ENCODE measurements at regions not wholly inside any gene's neighbourhood (a gene's known extent, or its start where the extent isn't known, plus 50 kb on each side); places are given as distances from the start of the nearest gene placed in this dataset.

DNA sequence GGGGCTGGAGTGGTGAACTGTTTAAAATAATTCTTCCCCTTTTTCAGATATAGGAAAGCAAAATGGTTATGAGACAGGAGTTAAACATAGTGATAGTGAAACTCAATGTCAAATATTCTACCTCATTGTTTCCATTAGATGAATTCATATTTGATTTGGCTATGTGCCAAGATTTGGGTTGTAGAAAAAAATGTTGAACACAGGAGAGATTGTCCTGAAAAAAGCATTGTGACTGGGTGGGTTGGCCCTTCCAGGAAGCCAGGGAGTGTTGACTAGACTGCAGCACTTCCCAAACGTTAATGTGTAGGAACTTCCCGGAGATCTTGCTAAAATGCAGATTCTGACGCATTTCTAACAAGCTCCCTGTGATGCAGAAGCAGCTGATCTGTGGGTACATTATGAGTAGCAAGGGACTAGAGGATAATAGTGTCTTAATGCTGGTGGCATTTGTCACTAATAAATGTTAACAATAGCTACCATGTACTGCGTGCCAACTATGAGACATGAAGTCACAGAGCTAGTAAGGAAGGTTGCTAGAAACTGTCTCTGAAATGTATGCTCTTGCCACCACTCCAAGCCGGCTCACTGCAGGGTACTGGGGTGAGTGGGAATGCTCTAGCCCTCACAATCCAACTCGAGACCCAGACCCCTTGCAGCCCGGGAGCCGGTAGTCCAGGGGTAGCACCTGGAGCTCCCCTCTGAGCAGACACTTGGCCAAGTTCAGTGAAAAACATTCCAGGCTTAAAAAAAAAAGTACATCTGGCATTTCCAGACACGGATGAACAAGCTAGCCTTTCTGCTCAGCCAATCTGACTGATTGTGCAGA is 120.6 kb downstream of the CD47 start:
- no peak for DNase-seq

- no peak for DNase-seq
Observed at GRCh38 chr3:107969525-107969924, 121.3 kb downstream of the CD47 start.

- no peak for DNase-seq
Observed at GRCh38 chr3:107966276-107966675, 124.6 kb downstream of the CD47 start.

- DNase-seq = no peak
Observed at GRCh38 chr3:107965136-107965655, 125.6 kb downstream of the CD47 start.

DNA sequence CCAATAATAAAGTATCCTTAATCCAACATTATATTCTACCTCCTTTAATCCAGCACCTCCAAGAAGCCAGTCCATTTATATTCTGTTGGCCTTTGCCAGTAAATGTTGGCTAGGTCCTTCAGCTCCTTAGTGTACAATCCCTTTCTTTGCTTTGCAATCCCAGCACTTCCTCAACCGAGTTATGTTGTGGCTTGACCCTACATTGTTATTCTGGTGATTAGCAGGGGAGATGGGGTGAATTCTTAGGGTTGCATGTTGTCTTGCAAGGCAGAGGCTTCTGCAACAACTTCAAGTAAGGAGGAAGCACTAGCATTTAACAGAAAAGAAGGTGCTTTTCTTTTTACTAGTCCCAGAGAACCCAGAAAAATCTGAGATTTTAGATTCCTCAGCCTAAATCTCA is 127.2 kb downstream of the CD47 start:
- no peak for DNase-seq

DNA sequence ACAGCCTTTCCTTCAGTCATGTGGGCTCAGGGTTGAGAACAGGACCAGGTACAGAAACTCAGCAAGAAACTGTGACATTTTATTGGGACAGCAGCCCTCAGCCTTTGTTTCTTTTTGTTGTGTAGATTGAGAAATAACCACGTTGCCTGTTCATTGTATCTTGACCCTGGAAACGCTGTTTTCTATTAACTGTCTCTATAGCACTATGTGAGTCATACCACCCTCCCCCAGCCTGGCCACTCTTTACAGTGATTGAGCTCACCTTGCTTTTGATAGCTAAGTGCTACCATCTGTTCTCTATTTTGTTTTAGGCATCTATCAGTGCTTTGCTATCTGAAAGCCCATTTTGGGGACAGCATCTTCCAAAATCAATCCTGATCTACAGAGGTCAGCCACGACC is 127.9 kb downstream of the CD47 start:
- peak; percentile 67 for DNase-seq

- DNase-seq = no peak
Observed at GRCh38 chr3:107962037-107962436, 128.8 kb downstream of the CD47 start.

GRCh38 chr3:107959550-107960154 is 131.2 kb downstream of the CD47 start:
- DNase-seq = peak; percentile 63

DNA sequence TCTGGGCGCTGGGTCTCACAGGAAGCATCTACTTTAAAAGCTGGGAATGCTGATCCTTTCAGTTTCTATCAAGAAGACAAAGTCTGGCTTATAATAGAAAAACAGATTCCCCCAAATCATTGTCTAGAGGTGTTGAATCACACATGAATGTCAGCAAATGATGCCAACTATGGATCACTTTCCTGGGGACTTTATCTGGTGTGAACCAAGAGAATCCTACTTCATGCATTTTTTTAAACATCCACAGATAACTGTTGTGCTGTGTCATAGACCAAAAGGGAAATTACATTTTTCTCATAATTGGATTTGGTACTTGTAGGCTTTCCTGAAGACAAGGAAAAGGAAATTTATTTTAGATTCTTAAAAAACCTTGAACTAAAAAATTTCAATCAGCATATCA is 132.7 kb downstream of the CD47 start:
- DNase-seq = no peak

- DNase-seq = peak; percentile 85
Observed at GRCh38 chr3:107956991-107957900, 133.6 kb downstream of the CD47 start.

- DNase-seq = no peak
Observed at GRCh38 chr3:107954845-107955244, 136.0 kb downstream of the CD47 start.

DNA sequence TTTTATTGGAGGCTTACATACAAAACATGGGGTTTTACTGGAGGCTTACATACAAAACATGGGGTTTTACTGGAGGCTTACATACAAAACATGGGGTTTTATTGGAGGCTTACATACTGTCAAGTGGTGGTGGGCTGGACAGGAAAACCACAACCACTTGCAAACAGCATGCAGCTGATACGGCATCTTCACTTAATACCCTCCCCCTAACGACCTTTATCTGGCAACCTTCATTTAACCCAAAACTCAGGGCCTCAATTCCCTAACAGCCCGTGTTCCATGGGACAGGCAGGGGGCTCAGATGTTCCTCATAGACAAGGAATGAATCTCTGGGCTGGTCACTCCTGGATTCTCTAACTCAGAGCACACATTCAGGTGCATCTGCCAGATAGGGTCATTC is 137.1 kb downstream of the CD47 start:
- no peak for DNase-seq

- DNase-seq = no peak
Observed at GRCh38 chr3:107951126-107951525, 139.7 kb downstream of the CD47 start.

DNA sequence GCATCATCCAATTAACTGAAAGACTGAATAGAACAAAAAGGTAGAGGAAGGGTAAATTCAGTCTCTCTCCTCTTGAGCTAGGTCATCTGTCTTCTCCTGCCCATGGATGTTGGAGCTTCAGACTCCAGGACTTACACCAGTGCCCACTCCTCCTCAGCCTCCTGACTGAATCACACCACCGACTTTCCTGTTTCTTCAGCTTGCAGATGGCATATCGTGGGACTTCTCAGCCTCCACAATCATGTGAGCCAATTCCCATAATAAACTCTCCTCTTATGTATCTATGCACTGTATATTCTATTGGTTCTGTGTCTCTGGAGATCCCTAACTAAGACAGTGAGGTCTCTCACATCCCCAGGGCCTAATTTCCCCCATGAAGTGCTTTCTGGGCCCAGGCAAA is 140.4 kb downstream of the CD47 start:
- no peak for DNase-seq

GRCh38 chr3:107949394-107949970 is 141.3 kb downstream of the CD47 start:
- DNase-seq = no peak

DNA sequence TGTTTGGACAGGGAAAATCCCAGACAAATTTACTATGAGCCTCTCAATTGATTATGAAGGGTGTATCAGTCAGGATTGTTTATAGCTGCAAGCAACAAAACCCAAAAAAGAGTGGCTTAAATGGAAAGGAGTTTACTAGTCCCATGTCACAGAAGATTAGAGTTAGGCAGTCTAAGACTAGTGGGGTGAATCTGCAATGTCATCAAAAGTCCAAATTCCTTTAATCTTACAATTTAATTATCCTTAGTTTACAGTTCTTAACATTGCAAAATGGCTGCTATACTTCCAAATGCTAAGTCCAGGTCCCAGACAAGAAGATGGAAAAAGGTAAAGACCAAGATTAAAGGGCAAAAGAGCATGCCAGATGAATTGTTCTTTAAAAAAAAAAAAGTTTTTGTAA is 143.6 kb downstream of the CD47 start:
- no peak for DNase-seq

GRCh38 chr3:107946700-107947099 is 144.1 kb downstream of the CD47 start:
- no peak for DNase-seq

DNA sequence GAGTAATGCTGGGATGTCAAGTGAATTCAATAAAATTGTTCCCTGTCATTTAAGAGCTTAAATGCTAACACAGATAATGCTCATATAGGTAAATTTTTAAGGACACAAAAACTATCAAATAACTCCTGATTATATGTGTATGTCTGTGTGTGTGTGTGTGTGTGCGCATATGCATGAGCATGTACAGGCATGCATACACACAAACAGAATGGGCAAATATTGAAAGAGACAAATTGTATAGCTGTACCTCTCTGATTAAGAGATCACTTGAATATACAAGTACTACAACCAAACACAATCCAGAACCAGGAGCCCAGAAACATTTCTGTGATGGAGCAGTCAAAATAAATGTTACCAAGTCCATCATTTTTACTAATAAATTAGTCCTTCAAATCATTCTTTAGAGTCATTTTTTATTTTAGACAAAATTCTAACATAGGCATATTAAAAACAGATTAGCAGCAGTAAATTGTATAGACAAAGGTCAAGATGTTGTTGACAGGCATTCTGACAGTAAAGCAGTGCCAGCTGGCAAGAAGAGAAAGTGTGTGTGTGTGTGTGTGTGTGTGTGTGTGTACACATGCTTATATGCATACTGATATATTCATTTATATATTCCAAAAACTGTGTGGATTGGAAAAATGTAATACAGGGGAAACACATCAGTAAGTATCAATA is 145.3 kb downstream of the CD47 start:
- DNase-seq = no peak

- peak; percentile 41 for DNase-seq
Observed at GRCh38 chr3:107943786-107944523, 146.9 kb downstream of the CD47 start.

DNA sequence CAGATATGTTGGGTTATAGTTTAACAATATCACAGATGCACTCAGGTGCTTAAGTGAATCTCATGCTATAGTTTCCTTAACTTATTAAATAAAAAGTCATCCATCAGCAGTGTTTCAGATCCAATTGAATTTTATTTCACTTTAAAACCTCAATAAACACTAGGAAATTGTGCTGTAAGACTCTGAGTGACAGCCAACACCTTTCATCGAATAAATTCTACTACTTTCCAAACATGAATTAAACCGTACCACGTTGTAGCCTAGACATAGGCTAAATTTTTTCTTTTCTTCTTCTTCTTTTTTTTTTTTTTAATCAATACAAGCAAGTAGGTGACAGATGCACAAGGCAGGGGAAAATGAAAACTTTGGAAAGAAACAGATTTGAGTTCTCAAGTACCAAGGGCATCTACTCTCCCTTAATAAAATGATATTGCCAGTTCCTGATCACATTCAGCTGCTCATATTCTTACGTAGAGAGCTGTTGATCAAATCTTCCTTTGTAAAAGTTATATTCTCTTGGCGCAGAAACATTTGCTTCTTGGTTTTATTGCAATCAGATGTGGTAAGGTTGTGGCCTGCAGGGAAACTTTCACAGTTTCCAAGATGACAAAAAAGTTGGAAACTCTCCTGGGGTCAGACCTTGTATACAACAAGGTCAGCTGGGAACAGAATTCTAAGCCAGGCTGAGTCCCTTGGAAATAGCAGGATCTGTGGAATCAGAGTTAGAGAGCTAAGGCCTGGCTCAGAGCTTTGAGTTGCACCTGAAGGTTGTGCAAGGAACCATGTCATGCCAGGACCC is 147.7 kb downstream of the CD47 start:
- no peak for DNase-seq
